ENCODE measurements at regions not wholly inside any gene's neighbourhood (a gene's known extent, or its start where the extent isn't known, plus 50 kb on each side); places are given as distances from the start of the nearest gene placed in this dataset.
"Not testable (repeated sequence)": the region's sequence is repeated elsewhere in the genome, so short reads cannot be mapped to it uniquely, and the experiment has no call there.

- H3K4me3 ChIP-seq (ENCODE audit: low read length) = no peak overlapping the region
- H3K9me3 ChIP-seq (ENCODE audit: control insufficient read depth in 2 of 3, low read length in 3 of 3) = no peaks in the 10 kb centered on the region
- Mint-ChIP-seq H3K4me1 (no peaks in the 10 kb centered on the region), H3K9me3 (peaks cover 0 to 6% (median 0%) of the 10 kb centered on the region in 11 donors), H3K36me3 (no peaks in the 10 kb centered on the region), H3K4me3 (no peak overlapping the region), H3K27ac (no peak overlapping the region), H3K27me3 (peaks cover 0 to 25% (median 7%) of the 10 kb centered on the region in 5 donors)
- no peaks in the 10 kb centered on the region for H3K4me1 ChIP-seq (ENCODE audit: control insufficient read depth in 2 of 2, insufficient read depth in 2 of 2, low read length in 2 of 2)
- H3K27me3 ChIP-seq (ENCODE audit: control insufficient read depth in 2 of 2, insufficient read depth in 2 of 2, low read length in 2 of 2) = no peaks in the 10 kb centered on the region
- CTCF ChIA-PET = no interaction called here
- ATAC-seq (no peak), DNase-seq (no peak)
- no peaks in the 10 kb centered on the region for H3K36me3 ChIP-seq (ENCODE audit: control insufficient read depth in 2 of 3, insufficient read depth in 3 of 3, low read length in 3 of 3)
- POLR2A ChIA-PET = no interaction called here
- intact Hi-C loops (cut with micrococcal nuclease) = no loop called here
- H3K27ac ChIP-seq (ENCODE audit: low read depth, low read length) = no peak overlapping the region
Observed at GRCh38 chr14:36423430-36423829, 96.6 kb downstream of the NKX2-1 start.

- Histone ChIP-seq H3K4me3 (ENCODE audit: low read length) (no peak overlapping the region), H3K9me3 (ENCODE audit: control insufficient read depth in 2 of 3, low read length in 3 of 3) (no peaks in the 10 kb centered on the region), H3K27me3 (ENCODE audit: control insufficient read depth in 2 of 2, insufficient read depth in 2 of 2, low read length in 2 of 2) (no peaks in the 10 kb centered on the region), H3K27ac (ENCODE audit: low read depth, low read length) (no peak overlapping the region), H3K4me1 (ENCODE audit: control insufficient read depth in 2 of 2, insufficient read depth in 2 of 2, low read length in 2 of 2) (no peaks in the 10 kb centered on the region), H3K36me3 (ENCODE audit: control insufficient read depth in 2 of 3, insufficient read depth in 3 of 3, low read length in 3 of 3) (no peaks in the 10 kb centered on the region)
- H3K4me1 Mint-ChIP-seq = no peaks in the 10 kb centered on the region
- intact Hi-C loops (cut with micrococcal nuclease) = no loop called here
- ATAC-seq (no peak), DNase-seq (no peak)
- H3K36me3 Mint-ChIP-seq = no peaks in the 10 kb centered on the region
- CTCF ChIA-PET = no interaction called here
- H3K9me3 Mint-ChIP-seq = peaks cover 0 to 20% (median 10%) of the 10 kb centered on the region in 11 donors
- H3K27ac Mint-ChIP-seq = no peak overlapping the region
- H3K27me3 Mint-ChIP-seq = peaks cover 0 to 5% (median 0%) of the 10 kb centered on the region in 5 donors
- no peak overlapping the region for H3K4me3 Mint-ChIP-seq
- POLR2A ChIA-PET = no interaction called here
Observed at GRCh38 chr14:36420149-36420687, 99.8 kb upstream of the MBIP start.

GRCh38 chr14:36418937-36419336, 98.5 kb upstream of the MBIP start:
- H3K4me3 ChIP-seq (ENCODE audit: low read length) = no peak overlapping the region
- H3K4me3 Mint-ChIP-seq = no peak overlapping the region
- POLR2A ChIA-PET = no interaction called here

GRCh38 chr14:36411951-36412350, 91.5 kb upstream of the MBIP start:
- Mint-ChIP-seq H3K27me3 (peaks cover 0 to 22% (median 4%) of the 10 kb centered on the region in 5 donors), H3K9me3 (peaks cover 4 to 61% (median 20%) of the 10 kb centered on the region in 11 donors), H3K36me3 (peaks cover 0 to 11% (median 0%) of the 10 kb centered on the region in 5 donors)
- H3K27ac Mint-ChIP-seq; ATAC-seq; H3K36me3 ChIP-seq (ENCODE audit: control insufficient read depth in 2 of 3, insufficient read depth in 3 of 3, low read length in 3 of 3); POLR2A ChIA-PET; H3K4me1 ChIP-seq (ENCODE audit: control insufficient read depth in 2 of 2, insufficient read depth in 2 of 2, low read length in 2 of 2); H3K27ac ChIP-seq (ENCODE audit: low read depth, low read length); H3K9me3 ChIP-seq (ENCODE audit: control insufficient read depth in 2 of 3, low read length in 3 of 3); H3K4me1 Mint-ChIP-seq; H3K27me3 ChIP-seq (ENCODE audit: control insufficient read depth in 2 of 2, insufficient read depth in 2 of 2, low read length in 2 of 2); H3K4me3 Mint-ChIP-seq; intact Hi-C loops (cut with micrococcal nuclease); CTCF ChIA-PET; DNase-seq; H3K4me3 ChIP-seq (ENCODE audit: low read length): not testable (repeated sequence)

More at GRCh38 chr14:36418937-36419336, 98.5 kb upstream of the MBIP start:
- intact Hi-C loops (cut with micrococcal nuclease) = no loop called here
- CTCF ChIA-PET = no interaction called here
- ATAC-seq = no peak
- Histone ChIP-seq H3K9me3 (ENCODE audit: control insufficient read depth in 2 of 3, low read length in 3 of 3) (no peaks in the 10 kb centered on the region), H3K36me3 (ENCODE audit: control insufficient read depth in 2 of 3, insufficient read depth in 3 of 3, low read length in 3 of 3) (no peaks in the 10 kb centered on the region), H3K27ac (ENCODE audit: low read depth, low read length) (no peak overlapping the region), H3K27me3 (ENCODE audit: control insufficient read depth in 2 of 2, insufficient read depth in 2 of 2, low read length in 2 of 2) (no peaks in the 10 kb centered on the region), H3K4me1 (ENCODE audit: control insufficient read depth in 2 of 2, insufficient read depth in 2 of 2, low read length in 2 of 2) (no peaks in the 10 kb centered on the region)
- Mint-ChIP-seq H3K27ac (no peak overlapping the region), H3K4me1 (no peaks in the 10 kb centered on the region), H3K36me3 (no peaks in the 10 kb centered on the region), H3K27me3 (peaks cover 0 to 5% (median 0%) of the 10 kb centered on the region in 5 donors), H3K9me3 (peaks cover 0 to 24% (median 10%) of the 10 kb centered on the region in 11 donors)
- DNase-seq = no peak

- H3K4me1 ChIP-seq (ENCODE audit: control insufficient read depth in 2 of 2, insufficient read depth in 2 of 2, low read length in 2 of 2) = no peaks in the 10 kb centered on the region
- H3K27me3 ChIP-seq (ENCODE audit: control insufficient read depth in 2 of 2, insufficient read depth in 2 of 2, low read length in 2 of 2) = no peaks in the 10 kb centered on the region
- H3K9me3 ChIP-seq (ENCODE audit: control insufficient read depth in 2 of 3, low read length in 3 of 3) = no peaks in the 10 kb centered on the region
- Mint-ChIP-seq H3K4me1 (no peaks in the 10 kb centered on the region), H3K36me3 (peaks cover 0 to 11% (median 0%) of the 10 kb centered on the region in 5 donors), H3K4me3 (no peak overlapping the region), H3K27me3 (peaks cover 0 to 43% (median 20%) of the 10 kb centered on the region in 5 donors), H3K27ac (no peak overlapping the region), H3K9me3 (peaks cover 2 to 37% (median 9%) of the 10 kb centered on the region in 11 donors)
- no peaks in the 10 kb centered on the region for H3K36me3 ChIP-seq (ENCODE audit: control insufficient read depth in 2 of 3, insufficient read depth in 3 of 3, low read length in 3 of 3)
- CTCF ChIA-PET = no interaction called here
- intact Hi-C loops (cut with micrococcal nuclease) = no loop called here
- no peak overlapping the region for H3K4me3 ChIP-seq (ENCODE audit: low read length)
- H3K27ac ChIP-seq (ENCODE audit: low read depth, low read length) = no peak overlapping the region
- ATAC-seq (no peak), DNase-seq (no peak)
- POLR2A ChIA-PET = no interaction called here
Observed at GRCh38 chr14:36408388-36408787, 88.0 kb upstream of the MBIP start.

GRCh38 chr14:36405589-36406274, 85.3 kb upstream of the MBIP start:
- Histone ChIP-seq H3K36me3 (ENCODE audit: control insufficient read depth in 2 of 3, insufficient read depth in 3 of 3, low read length in 3 of 3) (no peaks in the 10 kb centered on the region), H3K4me3 (ENCODE audit: low read length) (no peak overlapping the region), H3K9me3 (ENCODE audit: control insufficient read depth in 2 of 3, low read length in 3 of 3) (no peaks in the 10 kb centered on the region), H3K4me1 (ENCODE audit: control insufficient read depth in 2 of 2, insufficient read depth in 2 of 2, low read length in 2 of 2) (no peaks in the 10 kb centered on the region), H3K27ac (ENCODE audit: low read depth, low read length) (no peak overlapping the region), H3K27me3 (ENCODE audit: control insufficient read depth in 2 of 2, insufficient read depth in 2 of 2, low read length in 2 of 2) (no peaks in the 10 kb centered on the region)
- DNase-seq (no peak), ATAC-seq (no peak)
- intact Hi-C loops (cut with micrococcal nuclease) = no loop called here
- H3K27ac Mint-ChIP-seq = no peak overlapping the region
- POLR2A ChIA-PET = no interaction called here
- no peaks in the 10 kb centered on the region for H3K4me1 Mint-ChIP-seq
- no peak overlapping the region for H3K4me3 Mint-ChIP-seq
- H3K36me3 Mint-ChIP-seq = peaks cover 0 to 7% (median 0%) of the 10 kb centered on the region in 5 donors
- peaks cover 0 to 12% (median 4%) of the 10 kb centered on the region in 11 donors for H3K9me3 Mint-ChIP-seq
- peaks cover 0 to 42% (median 22%) of the 10 kb centered on the region in 5 donors for H3K27me3 Mint-ChIP-seq
- CTCF ChIA-PET = no interaction called here

GRCh38 chr14:36402867-36403266, 82.4 kb upstream of the MBIP start:
- Histone ChIP-seq H3K27me3 (ENCODE audit: control insufficient read depth in 2 of 2, insufficient read depth in 2 of 2, low read length in 2 of 2) (no peaks in the 10 kb centered on the region), H3K36me3 (ENCODE audit: control insufficient read depth in 2 of 3, insufficient read depth in 3 of 3, low read length in 3 of 3) (no peaks in the 10 kb centered on the region), H3K9me3 (ENCODE audit: control insufficient read depth in 2 of 3, low read length in 3 of 3) (no peaks in the 10 kb centered on the region), H3K27ac (ENCODE audit: low read depth, low read length) (no peak overlapping the region), H3K4me3 (ENCODE audit: low read length) (no peak overlapping the region), H3K4me1 (ENCODE audit: control insufficient read depth in 2 of 2, insufficient read depth in 2 of 2, low read length in 2 of 2) (no peaks in the 10 kb centered on the region)
- ATAC-seq (no peak), DNase-seq (no peak)
- Mint-ChIP-seq H3K27me3 (peaks cover 0 to 30% (median 22%) of the 10 kb centered on the region in 5 donors), H3K27ac (no peak overlapping the region), H3K9me3 (peaks cover 0 to 3% (median 0%) of the 10 kb centered on the region in 11 donors), H3K4me1 (no peaks in the 10 kb centered on the region), H3K4me3 (no peak overlapping the region), H3K36me3 (no peaks in the 10 kb centered on the region)
- ChIA-PET POLR2A (no interaction called here), CTCF (no interaction called here)
- intact Hi-C loops (cut with micrococcal nuclease) = no loop called here
